Prostate gland (tissue), 2 donors: ENCODE measurements at regions not wholly inside any gene's neighbourhood (a gene's known extent, or its start where the extent isn't known, plus 50 kb on each side); places are given as distances from the start of the nearest gene placed in this dataset.

Experiments used
- DNase-seq: peaks from one replicate; pipeline ENCODE4 v3.0.0-alpha.2; 2019; ENCODE audit warnings: low spot score
- H3K27ac ChIP-seq, 2 donors: fragments of 200-600 bp; sonication (generic); 2 replicates each; pipeline ENCODE4 v1.5.1; 2017 to 2019
- H3K27me3 ChIP-seq: fragments of 200-600 bp; sonication (generic); replicated peaks from 2 replicates; pipeline ENCODE4 v1.5.1; 2019; ENCODE audit not compliant: insufficient read depth
- H3K36me3 ChIP-seq, 2 donors: fragments of 200-600 bp; sonication (generic); 1 replicate in 1 of 2; 2 replicates in 1 of 2; pipeline versions ENCODE4 v1.5.1 to v1.8.1; 2017 to 2019
- H3K4me1 ChIP-seq: fragments of 200-600 bp; sonication (generic); replicated peaks from 2 replicates; pipeline ENCODE4 v1.5.1; 2019
- H3K4me3 ChIP-seq, 2 donors: fragments of 200-600 bp; sonication (generic); 2 replicates each; pipeline ENCODE4 v1.5.1; 2017 to 2019
- H3K9me3 ChIP-seq: fragments of 200-600 bp; sonication (generic); 2 replicates; pipeline ENCODE4 v1.5.1; 2017
- POLR2A ChIP-seq: fragments of 450-650 bp; IDR thresholded peaks from one replicate; pipeline ENCODE4 v1.6.1; 2016; ENCODE audit warnings: antibody characterized with exemption, mild to moderate bottlenecking
- POLR2AphosphoS5 ChIP-seq: sonication (generic); formaldehyde crosslinking; IDR thresholded peaks from one replicate; pipeline ENCODE4 v1.6.1; 2017; ENCODE audit warnings: antibody characterized with exemption
- WGBS: methylation state at CpG from one replicate; pipeline ENCODE4 v1.1.5; 2018; 5-methylcytosine and 5-hydroxymethylcytosine counted together
- intact Hi-C: fragments of 100-400 bp; cut with DNase I; formaldehyde crosslinking; loops from one replicate; pipeline ENCODE4 v1.14.2; 2022
- TF ChIP-seq, protein P1 (sequence below), 4 experiments: fragments of 200-600 bp in 2 of 4; fragments of 450-650 bp in 2 of 4; sonication (generic) in 2 of 4; IDR thresholded peaks; 1 replicate in 3 of 4; 2 replicates in 1 of 4; pipeline ENCODE4 v1.5.1; 2016 to 2019; ENCODE audit warnings: antibody characterized with exemption in 4 of 4, mild to moderate bottlenecking in 2 of 4, moderate library complexity in 2 of 4

DNA sequence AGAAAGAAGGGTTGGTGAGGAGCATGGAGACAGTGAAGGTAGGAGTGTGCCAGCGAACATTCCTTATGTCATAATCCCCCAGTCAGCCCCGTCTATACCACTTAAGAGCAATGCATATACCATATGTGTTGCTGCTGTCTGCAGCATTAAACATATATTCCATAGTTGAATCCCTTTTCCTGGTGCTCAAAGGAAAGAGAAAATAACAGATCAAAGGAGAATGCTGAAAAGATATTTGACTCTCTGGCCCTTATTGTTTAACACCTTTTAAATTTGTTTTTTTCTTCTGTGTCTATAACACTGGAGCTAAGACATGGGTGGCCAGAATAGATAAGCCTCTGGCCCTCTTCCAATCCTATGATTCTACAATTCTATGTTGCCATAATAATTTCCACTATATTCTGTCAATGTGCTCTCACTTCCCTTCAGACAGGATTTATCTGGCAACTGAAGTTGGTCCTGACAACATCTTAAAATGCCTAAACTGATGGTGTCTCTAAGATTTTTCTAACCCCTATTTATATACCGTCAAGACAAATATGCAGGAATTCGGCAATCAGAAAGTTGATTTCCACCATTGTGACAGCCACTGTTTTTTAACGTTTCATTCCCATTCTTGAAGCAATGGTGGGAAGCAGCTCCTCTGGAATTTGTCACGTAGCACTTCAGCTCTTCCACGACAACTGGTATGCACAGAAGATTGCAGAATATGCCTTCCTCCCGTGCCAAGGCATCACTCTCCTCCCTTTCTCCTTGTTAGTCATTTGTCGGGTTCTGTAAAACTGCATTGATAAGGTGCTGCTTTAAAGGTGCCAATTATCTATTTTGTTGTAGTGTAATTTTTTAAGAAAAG lies 204.7 kb downstream of the BCAT1 start:
- H3K27me3 ChIP-seq = no peaks in the 10 kb centered on the region
- no peaks in the 10 kb centered on the region for H3K4me1 ChIP-seq
- 80% methylated on average over 9 of the region's 9 CpGs for WGBS
- H3K9me3 ChIP-seq = no peaks in the 10 kb centered on the region
- TF ChIP-seq POLR2A (no peak), POLR2AphosphoS5 (no peak)
- TF ChIP-seq, protein P1, sequence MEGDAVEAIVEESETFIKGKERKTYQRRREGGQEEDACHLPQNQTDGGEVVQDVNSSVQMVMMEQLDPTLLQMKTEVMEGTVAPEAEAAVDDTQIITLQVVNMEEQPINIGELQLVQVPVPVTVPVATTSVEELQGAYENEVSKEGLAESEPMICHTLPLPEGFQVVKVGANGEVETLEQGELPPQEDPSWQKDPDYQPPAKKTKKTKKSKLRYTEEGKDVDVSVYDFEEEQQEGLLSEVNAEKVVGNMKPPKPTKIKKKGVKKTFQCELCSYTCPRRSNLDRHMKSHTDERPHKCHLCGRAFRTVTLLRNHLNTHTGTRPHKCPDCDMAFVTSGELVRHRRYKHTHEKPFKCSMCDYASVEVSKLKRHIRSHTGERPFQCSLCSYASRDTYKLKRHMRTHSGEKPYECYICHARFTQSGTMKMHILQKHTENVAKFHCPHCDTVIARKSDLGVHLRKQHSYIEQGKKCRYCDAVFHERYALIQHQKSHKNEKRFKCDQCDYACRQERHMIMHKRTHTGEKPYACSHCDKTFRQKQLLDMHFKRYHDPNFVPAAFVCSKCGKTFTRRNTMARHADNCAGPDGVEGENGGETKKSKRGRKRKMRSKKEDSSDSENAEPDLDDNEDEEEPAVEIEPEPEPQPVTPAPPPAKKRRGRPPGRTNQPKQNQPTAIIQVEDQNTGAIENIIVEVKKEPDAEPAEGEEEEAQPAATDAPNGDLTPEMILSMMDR (IDR thresholded peaks at IDR 0.05) = no peak
- no peak overlapping the region for H3K4me3 ChIP-seq
- no peak for DNase-seq
- no peak overlapping the region for H3K27ac ChIP-seq
- no peaks in the 10 kb centered on the region for H3K36me3 ChIP-seq
- intact Hi-C loops = no loop called here

DNA sequence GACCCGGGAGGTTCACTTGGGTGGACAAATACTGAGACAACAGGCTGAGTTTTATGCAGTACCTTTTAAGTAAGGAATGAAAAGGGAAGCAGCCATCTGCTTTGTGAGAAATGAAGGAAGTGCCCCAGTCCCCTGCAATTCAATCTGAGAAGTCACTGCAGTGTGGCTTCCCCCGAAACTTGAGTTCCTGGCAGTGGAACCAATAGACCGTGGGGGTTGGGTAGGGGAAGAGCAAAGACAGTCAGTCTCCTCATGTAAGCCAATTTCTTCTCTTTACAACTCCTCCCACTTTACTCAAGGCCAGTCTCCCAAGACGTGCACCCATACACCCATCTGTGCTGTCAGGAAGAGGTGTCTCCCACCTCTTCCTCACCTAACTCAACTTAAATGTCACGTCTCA lies 206.5 kb downstream of the BCAT1 start:
- Histone ChIP-seq H3K4me1 (no peaks in the 10 kb centered on the region), H3K9me3 (no peaks in the 10 kb centered on the region), H3K36me3 (no peaks in the 10 kb centered on the region), H3K4me3 (no peak overlapping the region), H3K27ac (no peak overlapping the region), H3K27me3 (no peaks in the 10 kb centered on the region)
- WGBS = 79% methylated on average over 5 of the region's 5 CpGs
- intact Hi-C loops = no loop called here
- DNase-seq = no peak
- TF ChIP-seq, protein P1 (IDR thresholded peaks at IDR 0.05) = no peak
- TF ChIP-seq POLR2AphosphoS5 (no peak), POLR2A (no peak)

GRCh38 chr12:24741216-24741615 lies 207.7 kb downstream of the BCAT1 start:
- no peaks in the 10 kb centered on the region for H3K4me1 ChIP-seq
- WGBS = 91% methylated on average over 9 of the region's 9 CpGs
- intact Hi-C loops = no loop called here
- H3K27me3 ChIP-seq = no peaks in the 10 kb centered on the region
- no peak overlapping the region for H3K27ac ChIP-seq
- H3K4me3 ChIP-seq = no peak overlapping the region
- TF ChIP-seq POLR2A = no peak
- no peak for TF ChIP-seq POLR2AphosphoS5
- TF ChIP-seq, protein P1 (IDR thresholded peaks at IDR 0.05) = no peak
- no peaks in the 10 kb centered on the region for H3K9me3 ChIP-seq
- no peak for DNase-seq
- H3K36me3 ChIP-seq = no peaks in the 10 kb centered on the region

DNA sequence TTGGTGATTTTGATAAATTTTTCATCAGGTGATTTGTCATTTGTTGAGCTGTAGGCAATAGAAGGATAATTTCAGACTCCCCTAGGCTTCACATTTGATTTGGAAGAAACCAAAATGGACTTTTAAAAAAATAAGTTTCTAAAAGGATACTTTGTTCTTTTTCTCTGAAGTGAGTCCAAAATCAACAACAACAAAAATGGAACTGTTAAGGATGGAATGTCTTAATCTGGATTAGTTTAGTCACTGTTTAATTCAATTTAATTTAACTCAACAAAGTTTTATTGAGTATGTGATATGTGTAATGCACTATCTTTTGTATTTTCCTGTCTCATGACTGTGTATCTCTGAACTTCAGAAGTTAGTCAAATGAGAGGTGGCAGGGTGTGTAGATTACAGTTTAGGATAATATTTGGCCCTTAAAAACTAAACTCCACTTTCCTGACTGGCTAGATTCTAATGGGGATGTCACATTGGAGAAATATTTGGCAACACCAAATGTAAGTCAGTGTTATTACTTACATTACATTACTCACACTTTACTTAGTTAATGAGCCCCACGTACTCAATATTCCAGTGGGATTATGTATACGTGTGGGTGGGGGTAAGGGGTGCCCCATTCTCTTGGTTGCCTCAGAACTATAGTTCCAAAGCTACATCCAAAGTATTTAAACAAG lies 209.7 kb downstream of the BCAT1 start:
- Histone ChIP-seq H3K36me3 (no peaks in the 10 kb centered on the region), H3K27ac (no peak overlapping the region), H3K4me1 (no peaks in the 10 kb centered on the region), H3K4me3 (no peak overlapping the region), H3K27me3 (no peaks in the 10 kb centered on the region), H3K9me3 (no peaks in the 10 kb centered on the region)
- intact Hi-C loops = no loop called here
- TF ChIP-seq, protein P1 (IDR thresholded peaks at IDR 0.05) = no peak
- TF ChIP-seq POLR2A = no peak
- no peak for DNase-seq
- WGBS = 74% methylated on average over 2 of the region's 2 CpGs

GRCh38 chr12:24738441-24738840 lies 210.5 kb downstream of the BCAT1 start:
- H3K4me1 ChIP-seq = no peaks in the 10 kb centered on the region
- no peak overlapping the region for H3K27ac ChIP-seq
- intact Hi-C loops = no loop called here
- DNase-seq = no peak
- TF ChIP-seq POLR2A = no peak
- TF ChIP-seq POLR2AphosphoS5 = no peak
- TF ChIP-seq, protein P1 (IDR thresholded peaks at IDR 0.05) = no peak
- no peak overlapping the region for H3K4me3 ChIP-seq
- no peaks in the 10 kb centered on the region for H3K9me3 ChIP-seq
- H3K27me3 ChIP-seq = no peaks in the 10 kb centered on the region
- no peaks in the 10 kb centered on the region for H3K36me3 ChIP-seq
- 79% methylated on average over 2 of the region's 2 CpGs for WGBS
